Left ventricle myocardium inferior (tissue), 1 donor: ENCODE measurements at regions not wholly inside any gene's neighbourhood (a gene's known extent, or its start where the extent isn't known, plus 50 kb on each side); places are given as distances from the start of the nearest gene placed in this dataset.

ENCODE experiments used
- DNase-seq: peaks from one replicate; pipeline ENCODE4 v3.0.0-alpha.2; 2020
- H3K27ac ChIP-seq: fragments of 200-600 bp; replicated peaks from 2 replicates; pipeline ENCODE4 v1.8.0; 2021
- H3K27me3 ChIP-seq: fragments of 200-600 bp; 2 replicates; pipeline ENCODE4 v1.8.0; 2021; ENCODE audit warnings: low read depth
- H3K36me3 ChIP-seq: fragments of 200-600 bp; 2 replicates; pipeline ENCODE4 v1.8.0; 2021
- H3K4me1 ChIP-seq: fragments of 200-600 bp; 2 replicates; pipeline ENCODE4 v1.8.0; 2021
- H3K4me3 ChIP-seq: fragments of 200-600 bp; 2 replicates; pipeline ENCODE4 v1.8.0; 2021; ENCODE audit warnings: mild to moderate bottlenecking, moderate library complexity
- H3K9me3 ChIP-seq: fragments of 200-600 bp; replicated peaks from 2 replicates; pipeline ENCODE4 v1.8.0; 2021
- CTCF ChIP-seq: fragments of 200-600 bp; IDR thresholded peaks from 2 replicates; pipeline ENCODE4 v1.8.0; 2021; ENCODE audit warnings: antibody characterized with exemption, mild to moderate bottlenecking, borderline replicate concordance
- intact Hi-C: fragments of 100-400 bp; cut with micrococcal nuclease; formaldehyde crosslinking; loops from one replicate; pipeline ENCODE4 v1.11.0; 2022
- donor health status: DM: no; HTN: yes; CAD: no; lungs with severe emphysema.

DNA sequence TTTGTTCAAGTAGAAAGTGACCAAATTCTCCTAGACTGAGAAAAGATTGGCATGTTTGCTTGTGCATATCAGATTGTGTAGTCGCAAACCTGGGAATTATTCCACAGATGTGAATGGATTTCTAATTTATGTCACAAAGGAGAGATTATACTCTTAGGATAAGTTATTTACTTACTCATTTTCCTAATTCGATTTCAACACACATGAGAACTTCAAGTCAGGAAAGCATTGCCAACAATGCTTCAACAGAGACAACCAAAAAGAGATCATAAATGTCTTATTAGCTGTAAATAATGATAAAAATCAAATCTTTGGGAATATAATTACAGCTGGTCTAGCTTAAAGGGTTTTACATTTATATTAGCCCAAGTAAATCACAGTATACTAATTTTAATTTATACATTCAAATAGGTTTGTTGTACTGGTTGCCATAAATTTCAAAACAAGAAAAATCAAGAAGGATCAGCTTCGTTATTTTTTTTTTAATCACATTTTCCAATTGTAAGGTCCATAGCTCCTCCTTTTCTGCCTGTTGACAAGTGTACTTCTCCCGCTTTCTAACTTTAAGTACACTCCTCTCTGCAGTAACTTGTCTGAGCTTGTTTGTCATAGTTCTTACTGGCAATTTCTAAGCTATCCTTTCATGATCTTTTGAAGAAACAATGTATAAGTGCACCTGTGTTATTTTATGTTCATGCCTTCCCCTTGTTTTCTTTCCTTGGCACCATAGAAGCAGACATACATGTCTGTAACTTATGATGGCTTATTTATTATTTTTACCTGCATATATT, 246.6 kb downstream of the DEPDC1B start:
- Histone ChIP-seq H3K9me3 (no peaks in the 10 kb centered on the region), H3K4me1 (no peaks in the 10 kb centered on the region), H3K27ac (no peak overlapping the region), H3K27me3 (no peaks in the 10 kb centered on the region), H3K36me3 (no peaks in the 10 kb centered on the region), H3K4me3 (no peak overlapping the region)
- intact Hi-C loops = no loop called here
- DNase-seq = no peak
- TF ChIP-seq CTCF = no peak

DNA sequence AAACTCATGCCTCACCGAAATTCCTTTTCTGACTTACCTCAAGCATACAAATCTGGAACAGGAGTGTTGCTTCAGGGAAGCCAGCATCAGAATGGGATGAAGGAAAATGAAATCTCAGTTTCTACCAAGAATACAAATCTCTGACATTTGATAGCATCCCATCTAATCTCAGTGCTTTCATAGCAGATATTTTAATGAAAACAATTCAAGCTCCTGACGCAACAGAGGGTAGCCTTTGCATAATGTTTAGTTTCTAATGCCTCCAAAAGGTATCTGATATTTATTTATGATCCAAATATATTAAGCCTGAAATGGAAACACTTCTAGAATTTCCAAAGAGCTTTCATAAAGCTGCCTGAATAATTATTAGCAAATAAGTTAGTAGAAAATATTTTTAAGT, 251.4 kb downstream of the DEPDC1B start:
- DNase-seq = no peak
- no peaks in the 10 kb centered on the region for H3K4me1 ChIP-seq
- H3K36me3 ChIP-seq = no peaks in the 10 kb centered on the region
- no peak for TF ChIP-seq CTCF
- H3K27ac ChIP-seq = no peak overlapping the region
- intact Hi-C loops = no loop called here
- H3K9me3 ChIP-seq = no peaks in the 10 kb centered on the region
- H3K27me3 ChIP-seq = no peaks in the 10 kb centered on the region
- no peak overlapping the region for H3K4me3 ChIP-seq

DNA sequence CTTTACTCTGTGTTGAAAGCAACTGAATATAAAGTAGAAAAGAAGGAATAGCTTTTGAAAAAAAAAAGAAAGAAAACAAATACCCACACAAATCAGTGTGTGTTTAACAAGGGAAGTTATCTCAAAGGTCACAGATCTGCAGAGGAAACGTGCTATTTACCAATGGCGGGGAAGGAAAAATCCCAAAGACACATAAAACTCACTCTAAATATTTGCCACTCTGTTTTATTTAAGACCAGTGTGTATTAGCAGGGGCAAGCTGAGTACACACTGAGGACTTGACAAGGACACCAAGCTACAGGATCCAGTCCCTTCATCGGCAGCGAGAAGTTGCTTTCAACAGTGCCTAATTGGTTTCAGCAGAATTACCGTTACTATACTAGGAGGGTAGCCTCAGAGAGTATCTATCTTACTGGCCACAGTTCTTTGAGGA, 252.5 kb downstream of the DEPDC1B start:
- Histone ChIP-seq H3K27me3 (no peaks in the 10 kb centered on the region), H3K36me3 (no peaks in the 10 kb centered on the region), H3K9me3 (no peaks in the 10 kb centered on the region), H3K27ac (no peak overlapping the region), H3K4me1 (no peaks in the 10 kb centered on the region), H3K4me3 (no peak overlapping the region)
- intact Hi-C loops = no loop called here
- no peak for DNase-seq
- no peak for TF ChIP-seq CTCF

GRCh38 chr5:60446917-60447316, 253.0 kb downstream of the DEPDC1B start:
- TF ChIP-seq CTCF = no peak
- no peak for DNase-seq
- H3K4me1 ChIP-seq = no peaks in the 10 kb centered on the region

GRCh38 chr5:60445921-60446320, 254.0 kb downstream of the DEPDC1B start:
- Histone ChIP-seq H3K36me3 (no peaks in the 10 kb centered on the region), H3K4me1 (no peaks in the 10 kb centered on the region), H3K27me3 (no peaks in the 10 kb centered on the region), H3K9me3 (no peaks in the 10 kb centered on the region), H3K27ac (no peak overlapping the region), H3K4me3 (no peak overlapping the region)
- no peak for DNase-seq
- no peak for TF ChIP-seq CTCF
- intact Hi-C loops = no loop called here

More at GRCh38 chr5:60446917-60447316, 253.0 kb downstream of the DEPDC1B start:
- intact Hi-C loops = no loop called here
- no peaks in the 10 kb centered on the region for H3K36me3 ChIP-seq
- no peak overlapping the region for H3K27ac ChIP-seq
- no peak overlapping the region for H3K4me3 ChIP-seq
- no peaks in the 10 kb centered on the region for H3K27me3 ChIP-seq
- H3K9me3 ChIP-seq = no peaks in the 10 kb centered on the region
